GM23338 (cell line): ENCODE measurements at regions not wholly inside any gene's neighbourhood (a gene's known extent, or its start where the extent isn't known, plus 50 kb on each side); places are given as distances from the start of the nearest gene placed in this dataset.

Source experiments
- ATAC-seq: fragments of 200-7000 bp; cut with Tn5 transposase; 3 replicates; pipeline ENCODE4 v1.9.1; 2020
- DNase-seq: peaks from one replicate; pipeline ENCODE4 v3.0.0-alpha.2; 2015; ENCODE audit warnings: low spot score
- H2AFZ ChIP-seq: fragments of 200-600 bp; sonication (generic); 2 replicates; pipeline ENCODE4 v1.8.0; 2016; ENCODE audit warnings: antibody characterized with exemption, mild to moderate bottlenecking, moderate library complexity
- H3F3A ChIP-seq: fragments of 200-600 bp; sonication (generic); replicated peaks from 2 replicates; pipeline ENCODE4 v1.8.0; 2017; ENCODE audit warnings: antibody characterized with exemption, mixed run types, low read depth
- H3K27ac ChIP-seq: fragments of 200-600 bp; sonication (generic); 2 replicates; pipeline ENCODE4 v1.6.1; 2016; ENCODE audit warnings: low read depth
- H3K27me3 ChIP-seq: fragments of 200-600 bp; sonication (generic); 2 replicates; pipeline ENCODE4 v1.8.0; 2016; ENCODE audit warnings: mild to moderate bottlenecking, mixed run types, moderate library complexity; ENCODE audit not compliant: insufficient read depth
- H3K36me3 ChIP-seq: fragments of 200-600 bp; sonication (generic); 2 replicates; pipeline ENCODE4 v1.8.0; 2016; ENCODE audit warnings: mild to moderate bottlenecking; ENCODE audit not compliant: insufficient read depth
- H3K4me1 ChIP-seq: fragments of 200-600 bp; sonication (generic); 2 replicates; pipeline ENCODE4 v1.8.0; 2016; ENCODE audit warnings: mild to moderate bottlenecking, moderate library complexity; ENCODE audit not compliant: insufficient read depth
- H3K4me2 ChIP-seq: fragments of 200-600 bp; sonication (generic); 2 replicates; pipeline ENCODE4 v1.7.1; 2017; ENCODE audit warnings: mixed run types
- H3K4me3 ChIP-seq: fragments of 200-600 bp; sonication (generic); 2 replicates; pipeline ENCODE4 v1.6.1; 2016; ENCODE audit warnings: mixed run types
- H3K79me2 ChIP-seq: fragments of 200-600 bp; sonication (generic); replicated peaks from 2 replicates; pipeline ENCODE4 v1.8.0; 2017; ENCODE audit warnings: mild to moderate bottlenecking; ENCODE audit not compliant: insufficient read depth
- H3K9me2 ChIP-seq: fragments of 200-600 bp; sonication (generic); 2 replicates; pipeline ENCODE4 v1.8.0; 2017; ENCODE audit not compliant: insufficient read depth
- H4K20me1 ChIP-seq: fragments of 200-600 bp; sonication (generic); replicated peaks from 2 replicates; pipeline ENCODE4 v1.8.0; 2017; ENCODE audit warnings: mild to moderate bottlenecking; ENCODE audit not compliant: insufficient read depth
- H3K27ac Mint-ChIP-seq: 2 replicates; pipeline ENCODE4 v1.8.0; 2020; ENCODE audit warnings: inconsistent platforms, mild to moderate bottlenecking, moderate library complexity, mixed read lengths
- H3K27me3 Mint-ChIP-seq: 3 replicates; pipeline ENCODE4 v1.8.0; 2022; ENCODE audit warnings: low read depth, mild to moderate bottlenecking, moderate library complexity, mixed read lengths, inconsistent platforms; ENCODE audit not compliant: insufficient read depth, poor library complexity
- H3K36me3 Mint-ChIP-seq: 3 replicates; pipeline ENCODE4 v1.8.0; 2021; ENCODE audit warnings: low read depth, mild to moderate bottlenecking, inconsistent platforms, moderate library complexity, mixed read lengths
- H3K4me1 Mint-ChIP-seq: 3 replicates; pipeline ENCODE4 v1.8.0; 2020; ENCODE audit warnings: mild to moderate bottlenecking, inconsistent platforms, mixed read lengths
- H3K4me3 Mint-ChIP-seq: 3 replicates; pipeline ENCODE4 v1.8.0; 2021; ENCODE audit warnings: moderate library complexity, mild to moderate bottlenecking, inconsistent platforms, mixed read lengths
- H3K9me3 Mint-ChIP-seq: 3 replicates; pipeline ENCODE4 v1.8.0; 2020; ENCODE audit warnings: moderate library complexity, mild to moderate bottlenecking, inconsistent platforms, mixed read lengths
- CREB1 ChIP-seq: fragments of 250-450 bp; sonication (Bioruptor Pico); IDR thresholded peaks from 2 replicates; pipeline ENCODE4 v1.5.0; 2020; ENCODE audit warnings: low read depth, mild to moderate bottlenecking, moderate library complexity
- CTCF ChIP-seq, 2 experiments: fragments of 200-600 bp in 1 of 2; sonication (generic) in 1 of 2; conservative IDR thresholded peaks; 2 replicates each; pipeline versions ENCODE4 v1.5.1 to v1.6.1; 2016 to 2017; ENCODE audit warnings: antibody characterized with exemption in 2 of 2, low read depth in 2 of 2, mild to moderate bottlenecking in 2 of 2, moderate library complexity in 1 of 2
- EZH2 ChIP-seq: fragments of 200-600 bp; sonication (generic); IDR thresholded peaks from one replicate; pipeline ENCODE4 v1.8.0; 2017; ENCODE audit warnings: antibody characterized with exemption, mild to moderate bottlenecking, low read depth; ENCODE audit not compliant: unreplicated experiment
- EZH2phosphoT487 ChIP-seq: fragments of 200-600 bp; sonication (generic); IDR thresholded peaks from one replicate; pipeline ENCODE4 v1.8.1; 2018; ENCODE audit warnings: antibody characterized with exemption; ENCODE audit not compliant: unreplicated experiment
- JUNB ChIP-seq: IDR thresholded peaks from one replicate; pipeline ENCODE4 v1.6.1; 2016; ENCODE audit warnings: antibody characterized with exemption; ENCODE audit not compliant: unreplicated experiment
- NANOG ChIP-seq: IDR thresholded peaks from 2 replicates; pipeline ENCODE4 v1.6.1; 2016; ENCODE audit warnings: antibody characterized with exemption, borderline replicate concordance
- POLR2AphosphoS5 ChIP-seq: IDR thresholded peaks from 2 replicates; pipeline ENCODE4 v1.6.1; 2016; ENCODE audit warnings: antibody characterized with exemption, low read depth
- STAT1 ChIP-seq: IDR thresholded peaks from one replicate; pipeline ENCODE4 v1.6.1; 2016; ENCODE audit warnings: antibody characterized with exemption; ENCODE audit not compliant: unreplicated experiment
- ZNF114 ChIP-seq: fragments of 250-450 bp; sonication (Bioruptor Pico); IDR thresholded peaks from 2 replicates; pipeline ENCODE4 v1.5.0; 2020; ENCODE audit warnings: mild to moderate bottlenecking, moderate library complexity
- ZNF331 ChIP-seq: fragments of 250-450 bp; sonication (Bioruptor Pico); IDR thresholded peaks from 2 replicates; pipeline ENCODE4 v1.5.0; 2020; ENCODE audit warnings: low read depth, mild to moderate bottlenecking, moderate library complexity
- TF ChIP-seq, protein P1 (sequence below): IDR thresholded peaks from one replicate; pipeline ENCODE4 v1.6.1; 2018; ENCODE audit warnings: antibody characterized with exemption; ENCODE audit not compliant: unreplicated experiment
- TF ChIP-seq, protein P2 (sequence below): IDR thresholded peaks from 2 replicates; pipeline ENCODE4 v1.6.1; 2016; ENCODE audit warnings: antibody characterized with exemption

DNA sequence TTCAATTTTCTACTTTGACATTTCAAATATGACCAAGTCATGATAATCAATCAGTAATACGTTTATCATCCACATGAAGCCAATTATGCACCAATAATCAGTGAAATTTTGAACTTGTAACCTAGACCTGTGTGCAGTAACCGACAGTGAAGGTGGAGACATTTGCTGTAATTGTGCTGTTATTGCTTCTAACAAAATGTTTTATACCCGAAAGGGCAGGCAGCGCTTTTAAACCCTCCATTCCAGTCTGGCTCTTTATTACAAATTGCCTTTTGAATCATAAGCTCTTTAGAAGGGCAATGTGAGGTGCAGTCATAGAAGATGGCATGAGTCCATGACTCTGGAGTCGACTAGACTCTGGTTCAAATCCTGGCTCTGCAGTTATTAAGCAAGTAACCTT is 135.7 kb downstream of the GXYLT1 start (continued):
- TF ChIP-seq CREB1 (CRISPR knock-in tag) = no peak
- TF ChIP-seq, protein P1, sequence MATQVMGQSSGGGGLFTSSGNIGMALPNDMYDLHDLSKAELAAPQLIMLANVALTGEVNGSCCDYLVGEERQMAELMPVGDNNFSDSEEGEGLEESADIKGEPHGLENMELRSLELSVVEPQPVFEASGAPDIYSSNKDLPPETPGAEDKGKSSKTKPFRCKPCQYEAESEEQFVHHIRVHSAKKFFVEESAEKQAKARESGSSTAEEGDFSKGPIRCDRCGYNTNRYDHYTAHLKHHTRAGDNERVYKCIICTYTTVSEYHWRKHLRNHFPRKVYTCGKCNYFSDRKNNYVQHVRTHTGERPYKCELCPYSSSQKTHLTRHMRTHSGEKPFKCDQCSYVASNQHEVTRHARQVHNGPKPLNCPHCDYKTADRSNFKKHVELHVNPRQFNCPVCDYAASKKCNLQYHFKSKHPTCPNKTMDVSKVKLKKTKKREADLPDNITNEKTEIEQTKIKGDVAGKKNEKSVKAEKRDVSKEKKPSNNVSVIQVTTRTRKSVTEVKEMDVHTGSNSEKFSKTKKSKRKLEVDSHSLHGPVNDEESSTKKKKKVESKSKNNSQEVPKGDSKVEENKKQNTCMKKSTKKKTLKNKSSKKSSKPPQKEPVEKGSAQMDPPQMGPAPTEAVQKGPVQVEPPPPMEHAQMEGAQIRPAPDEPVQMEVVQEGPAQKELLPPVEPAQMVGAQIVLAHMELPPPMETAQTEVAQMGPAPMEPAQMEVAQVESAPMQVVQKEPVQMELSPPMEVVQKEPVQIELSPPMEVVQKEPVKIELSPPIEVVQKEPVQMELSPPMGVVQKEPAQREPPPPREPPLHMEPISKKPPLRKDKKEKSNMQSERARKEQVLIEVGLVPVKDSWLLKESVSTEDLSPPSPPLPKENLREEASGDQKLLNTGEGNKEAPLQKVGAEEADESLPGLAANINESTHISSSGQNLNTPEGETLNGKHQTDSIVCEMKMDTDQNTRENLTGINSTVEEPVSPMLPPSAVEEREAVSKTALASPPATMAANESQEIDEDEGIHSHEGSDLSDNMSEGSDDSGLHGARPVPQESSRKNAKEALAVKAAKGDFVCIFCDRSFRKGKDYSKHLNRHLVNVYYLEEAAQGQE = no peak

- Histone ChIP-seq H3K4me3 (no peak overlapping the region), H4K20me1 (no peaks in the 10 kb centered on the region)
- TF ChIP-seq EZH2 = no peak
- no peak for TF ChIP-seq STAT1
- TF ChIP-seq NANOG = no peak
- TF ChIP-seq CTCF (conservative IDR thresholded peaks at IDR 0.05; ENCODE audit: low read depth in 2 of 2) = no peak
- TF ChIP-seq CREB1 (CRISPR knock-in tag) = no peak
- no peak for TF ChIP-seq EZH2phosphoT487
- TF ChIP-seq JUNB = no peak
- TF ChIP-seq ZNF114 (CRISPR knock-in tag) = no peak
- TF ChIP-seq, protein P2, sequence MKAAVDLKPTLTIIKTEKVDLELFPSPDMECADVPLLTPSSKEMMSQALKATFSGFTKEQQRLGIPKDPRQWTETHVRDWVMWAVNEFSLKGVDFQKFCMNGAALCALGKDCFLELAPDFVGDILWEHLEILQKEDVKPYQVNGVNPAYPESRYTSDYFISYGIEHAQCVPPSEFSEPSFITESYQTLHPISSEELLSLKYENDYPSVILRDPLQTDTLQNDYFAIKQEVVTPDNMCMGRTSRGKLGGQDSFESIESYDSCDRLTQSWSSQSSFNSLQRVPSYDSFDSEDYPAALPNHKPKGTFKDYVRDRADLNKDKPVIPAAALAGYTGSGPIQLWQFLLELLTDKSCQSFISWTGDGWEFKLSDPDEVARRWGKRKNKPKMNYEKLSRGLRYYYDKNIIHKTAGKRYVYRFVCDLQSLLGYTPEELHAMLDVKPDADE = no peak
- TF ChIP-seq, protein P1 = no peak
- TF ChIP-seq POLR2AphosphoS5 = no peak
- no peak for TF ChIP-seq ZNF331
These were observed 141.6 kb downstream of the GXYLT1 start for GRCh38 chr12:42003031-42003430.

More at GRCh38 chr12:42003031-42003430, 141.6 kb downstream of the GXYLT1 start:
- no peaks in the 10 kb centered on the region for H3K36me3 ChIP-seq
- Mint-ChIP-seq H3K4me1 (peaks cover 5% of the 10 kb centered on the region), H3K27ac (no peak overlapping the region), H3K4me3 (no peak overlapping the region), H3K36me3 (no peaks in the 10 kb centered on the region), H3K9me3 (no peaks in the 10 kb centered on the region), H3K27me3 (no peaks in the 10 kb centered on the region)
- no peaks in the 10 kb centered on the region; the same call in 1 of the 2 replicates for H3K4me1 ChIP-seq
- no peaks in the 10 kb centered on the region for H3K9me2 ChIP-seq
- DNase-seq = no peak
- H2AFZ ChIP-seq = no peak overlapping the region
- no peaks in the 10 kb centered on the region for H3K27me3 ChIP-seq
- no peaks in the 10 kb centered on the region for H3K79me2 ChIP-seq
- ATAC-seq = no peak
- H3K27ac ChIP-seq = no peak overlapping the region
- H3K4me2 ChIP-seq = no peak overlapping the region
- H3F3A ChIP-seq = no peaks in the 10 kb centered on the region
